ENCODE measurements at regions not wholly inside any gene's neighbourhood (a gene's known extent, or its start where the extent isn't known, plus 50 kb on each side); places are given as distances from the start of the nearest gene placed in this dataset.

DNA sequence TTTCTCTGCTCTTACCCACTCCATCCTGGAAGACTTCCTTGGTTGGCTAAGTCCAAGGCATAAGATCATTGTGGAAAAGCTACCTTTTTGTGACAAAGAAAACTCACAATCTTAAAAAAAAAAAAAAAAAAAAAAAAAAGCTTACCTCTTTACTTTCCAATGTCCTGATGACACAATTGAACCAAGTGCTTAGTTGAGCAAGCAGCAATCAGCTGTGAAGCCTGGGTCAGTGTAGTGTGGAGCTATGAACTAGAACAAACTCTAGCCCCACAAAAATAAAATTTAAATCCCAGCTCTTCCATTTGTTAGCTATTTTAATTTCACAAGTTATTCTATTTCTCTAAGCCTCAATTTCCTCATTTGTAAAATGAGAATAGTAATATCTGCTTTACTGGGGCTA, 647.6 kb downstream of the LMO4 start:
- no peaks in the 10 kb centered on the region for H3K9me3 ChIP-seq (replicated peaks in 1 of 2; ENCODE audit: control insufficient read depth in 1 of 2, insufficient read depth in 1 of 2, low read length in 2 of 2)
- no peaks in the 10 kb centered on the region for H3K27me3 ChIP-seq (ENCODE audit: control insufficient read depth in 2 of 2, insufficient read depth in 2 of 2, low read length in 2 of 2)
- peaks cover 0 to 2% (median 0%) of the 10 kb centered on the region in 3 donors for H3K27me3 Mint-ChIP-seq (ENCODE audit: low read depth in 3 of 3)
- H3K9ac ChIP-seq (ENCODE audit: insufficient read depth, low read length, poor library complexity, severe bottlenecking), result no peak overlapping the region
- no peak overlapping the region for H3K4me3 Mint-ChIP-seq
- no peak overlapping the region for H3K4me2 ChIP-seq (replicated peaks; ENCODE audit: extremely low read depth, low read length, poor library complexity, severe bottlenecking)
- H3K36me3 ChIP-seq (replicated peaks in 1 of 2; ENCODE audit: control insufficient read depth in 1 of 2, insufficient read depth in 2 of 2, low read length in 2 of 2), result no peaks in the 10 kb centered on the region
- H3K9me3 Mint-ChIP-seq, result no peaks in the 10 kb centered on the region
- DNase-seq, result no peak
- no peaks in the 10 kb centered on the region for H4K20me1 ChIP-seq (ENCODE audit: insufficient read depth, low read length)
- TF ChIP-seq, protein P1, sequence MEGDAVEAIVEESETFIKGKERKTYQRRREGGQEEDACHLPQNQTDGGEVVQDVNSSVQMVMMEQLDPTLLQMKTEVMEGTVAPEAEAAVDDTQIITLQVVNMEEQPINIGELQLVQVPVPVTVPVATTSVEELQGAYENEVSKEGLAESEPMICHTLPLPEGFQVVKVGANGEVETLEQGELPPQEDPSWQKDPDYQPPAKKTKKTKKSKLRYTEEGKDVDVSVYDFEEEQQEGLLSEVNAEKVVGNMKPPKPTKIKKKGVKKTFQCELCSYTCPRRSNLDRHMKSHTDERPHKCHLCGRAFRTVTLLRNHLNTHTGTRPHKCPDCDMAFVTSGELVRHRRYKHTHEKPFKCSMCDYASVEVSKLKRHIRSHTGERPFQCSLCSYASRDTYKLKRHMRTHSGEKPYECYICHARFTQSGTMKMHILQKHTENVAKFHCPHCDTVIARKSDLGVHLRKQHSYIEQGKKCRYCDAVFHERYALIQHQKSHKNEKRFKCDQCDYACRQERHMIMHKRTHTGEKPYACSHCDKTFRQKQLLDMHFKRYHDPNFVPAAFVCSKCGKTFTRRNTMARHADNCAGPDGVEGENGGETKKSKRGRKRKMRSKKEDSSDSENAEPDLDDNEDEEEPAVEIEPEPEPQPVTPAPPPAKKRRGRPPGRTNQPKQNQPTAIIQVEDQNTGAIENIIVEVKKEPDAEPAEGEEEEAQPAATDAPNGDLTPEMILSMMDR (IDR thresholded peaks at IDR 0.05), result no peak
- no peak overlapping the region for H3K4me3 ChIP-seq (replicated peaks in 1 of 3; ENCODE audit: low read depth in 2 of 3, low read length in 3 of 3)
- no peaks in the 10 kb centered on the region for H3K4me1 Mint-ChIP-seq
- intact Hi-C loops (cut with micrococcal nuclease), result no loop called here
- H3K27ac ChIP-seq (ENCODE audit: low read depth in 1 of 2, low read length in 2 of 2), result no peak overlapping the region
- H3K36me3 Mint-ChIP-seq, result no peaks in the 10 kb centered on the region
- no peak overlapping the region for H2AFZ ChIP-seq (ENCODE audit: insufficient read depth, low read depth, low read length, poor library complexity, severe bottlenecking)
- no peaks in the 10 kb centered on the region for H3K4me1 ChIP-seq (ENCODE audit: control insufficient read depth in 1 of 2, insufficient read depth in 2 of 2, low read length in 2 of 2)
- H3K79me2 ChIP-seq (ENCODE audit: insufficient read depth, low read length), result no peaks in the 10 kb centered on the region
- no peak overlapping the region for H3K27ac Mint-ChIP-seq

DNA sequence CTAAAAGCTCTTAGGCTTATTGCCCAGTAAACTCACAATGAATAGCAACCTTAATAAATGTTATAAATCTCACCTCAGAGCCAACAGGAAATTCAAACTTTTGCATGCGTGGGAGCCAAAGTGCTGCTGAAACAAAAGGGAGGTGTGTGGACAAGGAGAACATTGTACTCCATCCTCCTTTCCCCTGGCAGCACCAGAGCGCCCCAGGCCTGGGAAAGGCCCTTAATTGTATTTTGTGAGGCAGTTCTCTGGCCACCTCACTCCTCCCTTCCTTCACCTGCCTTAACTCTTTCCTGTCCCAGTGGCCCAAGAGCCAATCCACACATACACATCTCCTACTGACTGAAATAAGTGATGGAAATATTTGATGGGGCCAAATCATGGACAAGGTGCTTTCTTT, 648.5 kb downstream of the LMO4 start:
- H3K4me1 Mint-ChIP-seq, result no peaks in the 10 kb centered on the region
- H3K79me2 ChIP-seq (ENCODE audit: insufficient read depth, low read length), result no peaks in the 10 kb centered on the region
- no CpG with 5 or more reads among the region's 2 CpGs for WGBS (ENCODE audit: insufficient coverage)
- intact Hi-C loops (cut with micrococcal nuclease), result no loop called here
- H3K27ac Mint-ChIP-seq, result no peak overlapping the region
- H3K4me1 ChIP-seq (ENCODE audit: control insufficient read depth in 1 of 2, insufficient read depth in 2 of 2, low read length in 2 of 2), result no peaks in the 10 kb centered on the region
- H2AFZ ChIP-seq (ENCODE audit: insufficient read depth, low read depth, low read length, poor library complexity, severe bottlenecking), result no peak overlapping the region
- H3K27ac ChIP-seq (ENCODE audit: low read depth in 1 of 2, low read length in 2 of 2), result no peak overlapping the region
- H4K20me1 ChIP-seq (ENCODE audit: insufficient read depth, low read length), result no peaks in the 10 kb centered on the region
- no peak overlapping the region for H3K4me2 ChIP-seq (replicated peaks; ENCODE audit: extremely low read depth, low read length, poor library complexity, severe bottlenecking)
- no peak overlapping the region for H3K4me3 ChIP-seq (replicated peaks in 1 of 3; ENCODE audit: low read depth in 2 of 3, low read length in 3 of 3)
- H3K36me3 ChIP-seq (replicated peaks in 1 of 2; ENCODE audit: control insufficient read depth in 1 of 2, insufficient read depth in 2 of 2, low read length in 2 of 2), result no peaks in the 10 kb centered on the region
- H3K27me3 ChIP-seq (ENCODE audit: control insufficient read depth in 2 of 2, insufficient read depth in 2 of 2, low read length in 2 of 2), result no peaks in the 10 kb centered on the region
- H3K4me3 Mint-ChIP-seq, result no peak overlapping the region
- H3K9me3 ChIP-seq (replicated peaks in 1 of 2; ENCODE audit: control insufficient read depth in 1 of 2, insufficient read depth in 1 of 2, low read length in 2 of 2), result no peaks in the 10 kb centered on the region
- TF ChIP-seq, protein P1 (IDR thresholded peaks at IDR 0.05), result no peak
- no peaks in the 10 kb centered on the region for H3K9me3 Mint-ChIP-seq
- H3K9ac ChIP-seq (ENCODE audit: insufficient read depth, low read length, poor library complexity, severe bottlenecking), result no peak overlapping the region
- H3K36me3 Mint-ChIP-seq, result no peaks in the 10 kb centered on the region
- no peak for DNase-seq
- H3K27me3 Mint-ChIP-seq (ENCODE audit: low read depth in 3 of 3), result peaks cover 0 to 2% (median 0%) of the 10 kb centered on the region in 3 donors

All from CD14-positive monocyte (primary cell).